Tibial nerve (tissue), 3 donors: ENCODE measurements at regions not wholly inside any gene's neighbourhood (a gene's known extent, or its start where the extent isn't known, plus 50 kb on each side); places are given as distances from the start of the nearest gene placed in this dataset.

Experiments
- CTCF ChIP-seq, 5 experiments: fragments of 200-600 bp in 3 of 5; fragments of 450-650 bp in 2 of 5; sonication (generic) in 3 of 5; IDR thresholded peaks; one replicate each; pipeline ENCODE4 v1.5.1; 2016 to 2019; ENCODE audit warnings: antibody characterized with exemption in 5 of 5, mild to moderate bottlenecking in 3 of 5, moderate library complexity in 2 of 5
- POLR2A ChIP-seq, 2 donors: fragments of 450-650 bp; IDR thresholded peaks; one replicate each; pipeline ENCODE4 v1.6.1; 2017; ENCODE audit warnings: antibody characterized with exemption in 2 of 2, mild to moderate bottlenecking in 2 of 2, moderate library complexity in 2 of 2

- no peak for TF ChIP-seq CTCF (IDR thresholded peaks at IDR 0.05)
- TF ChIP-seq POLR2A (IDR thresholded peaks at IDR 0.05): no peak
Measured at GRCh38 chr1:79100385-79100784, 93.9 kb upstream of the ADGRL4 start.
